ENCODE measurements at regions not wholly inside any gene's neighbourhood (a gene's known extent, or its start where the extent isn't known, plus 50 kb on each side); places are given as distances from the start of the nearest gene placed in this dataset.

GRCh38 chr5:98530224-98530623 is 243.2 kb upstream of the RGMB start:
- POLR2A ChIA-PET (ENCODE audit: unreplicated experiment) = no interaction called here

More at GRCh38 chr5:98530224-98530623, 243.2 kb upstream of the RGMB start:
- intact Hi-C loops (cut with micrococcal nuclease) = no loop called here
- no peak overlapping the region for H3K27ac ChIP-seq (ENCODE audit: insufficient read depth, low read length)
- no peaks in the 10 kb centered on the region for H3K36me3 ChIP-seq (ENCODE audit: control insufficient read depth, insufficient read depth, low read length)
- H4K8ac ChIP-seq (ENCODE audit: low read depth in 2 of 2, low read length in 2 of 2) = no peak overlapping the region
- BruUV-seq (replicated peaks) = no TSS peak
- H3K79me1 ChIP-seq (ENCODE audit: low read depth in 1 of 2, low read length in 2 of 2) = no peaks in the 10 kb centered on the region
- H3K4ac ChIP-seq (ENCODE audit: low read depth, low read length) = no peak overlapping the region
- TF ChIP-seq ELK1 (IDR thresholded peaks at IDR 0.05; ENCODE audit: borderline replicate concordance, low read depth, low read length) (no peak), CHD1 (IDR thresholded peaks at IDR 0.05; ENCODE audit: low read depth, low read length) (no peak), RAD21 (IDR thresholded peaks at IDR 0.05; ENCODE audit: low read length) (no peak), BHLHE40 (IDR thresholded peaks at IDR 0.05; ENCODE audit: low read depth, low read length) (no peak), CEBPB (IDR thresholded peaks at IDR 0.05; ENCODE audit: low read depth, low read length) (no peak), POLR2A (IDR thresholded peaks at IDR 0.05; ENCODE audit: low read depth, low read length) (no peak), NFE2L2 (IDR thresholded peaks at IDR 0.05; ENCODE audit: low read depth, low read length) (no peak), CTCF (conservative IDR thresholded peaks at IDR 0.05; ENCODE audit: low read depth, low read length) (no peak), USF2 (IDR thresholded peaks at IDR 0.05; ENCODE audit: low read depth, low read length) (no peak)
- in situ Hi-C loops (cut with MboI; ENCODE audit: low sequenced_read_pairs) = no loop called here
- no peak overlapping the region for H3K18ac ChIP-seq (ENCODE audit: low read depth, low read length)
- CTCF ChIA-PET = interaction anchor here (1.6 kb wide), 1 partner anchor 9 kb away, joined by 5 read pairs; no protein-coding TSS in a partner anchor
- no peaks in the 10 kb centered on the region for H3K27me3 ChIP-seq (ENCODE audit: control insufficient read depth, insufficient read depth, low read length)
- H3K14ac ChIP-seq (replicated peaks; ENCODE audit: low read depth, low read length) = no peak overlapping the region
- no peaks in the 10 kb centered on the region for H3K9me3 ChIP-seq (ENCODE audit: control insufficient read depth, insufficient read depth, low read length)
- no peak overlapping the region for H3K56ac ChIP-seq (ENCODE audit: extremely low read depth, insufficient read depth, low read length)
- H3K9ac ChIP-seq (ENCODE audit: low read depth, low read length) = no peak overlapping the region
- no peak overlapping the region for H4K91ac ChIP-seq (ENCODE audit: insufficient read depth, low read depth, low read length)
- H2AK9ac ChIP-seq (replicated peaks; ENCODE audit: low read depth, low read length, poor library complexity) = no peak overlapping the region
- H3K4me2 ChIP-seq (ENCODE audit: low read depth, low read length) = no peak overlapping the region
- no peaks in the 10 kb centered on the region for H3K9me1 ChIP-seq (ENCODE audit: insufficient read depth, low read length)
- no peak overlapping the region for H2BK120ac ChIP-seq (ENCODE audit: low read depth, low read length)
- 100% methylated on average over 1 of the region's 2 CpGs; no CpG with 5 or more reads in 1 of the 2 experiments for WGBS, 2 experiments (ENCODE audit: extremely low coverage in 2 of 2, insufficient read length in 1 of 2)
- no peak overlapping the region for H2BK15ac ChIP-seq (ENCODE audit: low read depth, low read length)
- DNase-seq = no peak
- no peaks in the 10 kb centered on the region for H3K4me1 ChIP-seq (ENCODE audit: control insufficient read depth, insufficient read depth, low read length)
- no peak overlapping the region for H3K4me3 ChIP-seq (ENCODE audit: insufficient read depth, low read depth, low read length)
- no peak for ATAC-seq (ENCODE audit: low read depth)
- H3K23ac ChIP-seq (ENCODE audit: low read depth, low read length) = no peak overlapping the region
- H2BK5ac ChIP-seq (ENCODE audit: low read depth, low read length, poor library complexity, severe bottlenecking) = no peak overlapping the region
- H2AK5ac ChIP-seq (ENCODE audit: low read depth, low read length) = no peak overlapping the region
- no peak overlapping the region for H2AFZ ChIP-seq (replicated peaks; ENCODE audit: low read length, poor library complexity)
- H2BK20ac ChIP-seq (ENCODE audit: low read depth, low read length) = no peak overlapping the region
- H4K20me1 ChIP-seq (ENCODE audit: insufficient read depth, low read length) = no peaks in the 10 kb centered on the region
- dilution Hi-C loops (cut with HindIII; ENCODE audit: low sequenced_read_pairs, unreplicated experiment) = no loop called here
- H4K5ac ChIP-seq (ENCODE audit: low read depth, low read length) = no peak overlapping the region
